Keratinocyte (primary cell): ENCODE measurements at regions not wholly inside any gene's neighbourhood (a gene's known extent, or its start where the extent isn't known, plus 50 kb on each side); places are given as distances from the start of the nearest gene placed in this dataset.

Source experiments
- CTCF ChIP-seq, 3 experiments: IDR thresholded peaks in 1 of 3; conservative IDR thresholded peaks in 1 of 3; optimal IDR thresholded peaks in 1 of 3; 2 replicates in 2 of 3; 3 replicates in 1 of 3; pipeline versions ENCODE3 to v1.5.1; 2011; ENCODE audit warnings: low read length in 3 of 3, mild to moderate bottlenecking in 3 of 3, moderate library complexity in 2 of 3, control low read depth in 1 of 3, inconsistent platforms in 1 of 3; ENCODE audit not compliant: insufficient read depth in 2 of 3; ENCODE audit errors: extremely low read depth in 1 of 3
- EZH2 ChIP-seq: IDR thresholded peaks from one replicate; pipeline ENCODE4 v1.6.1; 2012; ENCODE audit warnings: inconsistent platforms, mild to moderate bottlenecking, low read length, moderate library complexity

GRCh38 chr18:34411952-34412351 is 187.2 kb upstream of the NOL4 start:
- TF ChIP-seq EZH2 = no peak
- TF ChIP-seq CTCF (optimal IDR thresholded peaks at IDR 0.05 in 1 of 3, IDR thresholded peaks at IDR 0.05 in 1 of 3, conservative IDR thresholded peaks at IDR 0.05 in 1 of 3; ENCODE audit: extremely low read depth in 1 of 3, insufficient read depth in 2 of 3, low read length in 3 of 3) = no peak
